ENCODE measurements at regions not wholly inside any gene's neighbourhood (a gene's known extent, or its start where the extent isn't known, plus 50 kb on each side); places are given as distances from the start of the nearest gene placed in this dataset.

GRCh38 chr21:35479065-35479448, 430.0 kb upstream of the RUNX1 start:
- no peak for TF ChIP-seq CTCF (IDR thresholded peaks at IDR 0.05)
- TF ChIP-seq POLR2A (IDR thresholded peaks at IDR 0.05), result no peak
